ENCODE measurements at regions not wholly inside any gene's neighbourhood (a gene's known extent, or its start where the extent isn't known, plus 50 kb on each side); places are given as distances from the start of the nearest gene placed in this dataset.

DNA sequence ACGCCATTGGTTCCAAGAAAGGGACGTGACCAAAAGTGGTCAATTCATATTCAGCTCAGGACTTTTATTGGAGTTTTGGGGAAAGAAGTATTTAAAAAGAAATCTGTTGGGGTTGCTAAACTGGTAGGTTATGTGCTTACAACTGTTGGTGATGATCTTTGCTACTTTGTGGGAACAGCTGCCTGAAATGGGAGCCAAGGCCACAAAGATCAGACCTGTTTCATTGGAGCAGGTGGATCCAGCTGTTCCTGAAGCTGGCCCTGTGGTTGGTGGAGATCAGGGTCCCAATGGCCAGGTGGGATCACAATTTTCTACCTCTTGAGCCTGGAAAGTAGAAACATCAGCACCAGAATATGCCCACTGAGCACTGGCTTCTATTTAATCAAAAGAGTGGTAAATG lies 144.5 kb downstream of the PSAT1 start:
- no peak for TF ChIP-seq EZH2 (IDR thresholded peaks at IDR 0.05; ENCODE audit: insufficient read depth, poor library complexity, severe bottlenecking)
- no peak for TF ChIP-seq EZH2phosphoT487 (IDR thresholded peaks at IDR 0.05; ENCODE audit: insufficient read depth, low read depth)

Data from GM23248 (cell line).